ENCODE measurements at regions not wholly inside any gene's neighbourhood (a gene's known extent, or its start where the extent isn't known, plus 50 kb on each side); places are given as distances from the start of the nearest gene placed in this dataset.

DNA sequence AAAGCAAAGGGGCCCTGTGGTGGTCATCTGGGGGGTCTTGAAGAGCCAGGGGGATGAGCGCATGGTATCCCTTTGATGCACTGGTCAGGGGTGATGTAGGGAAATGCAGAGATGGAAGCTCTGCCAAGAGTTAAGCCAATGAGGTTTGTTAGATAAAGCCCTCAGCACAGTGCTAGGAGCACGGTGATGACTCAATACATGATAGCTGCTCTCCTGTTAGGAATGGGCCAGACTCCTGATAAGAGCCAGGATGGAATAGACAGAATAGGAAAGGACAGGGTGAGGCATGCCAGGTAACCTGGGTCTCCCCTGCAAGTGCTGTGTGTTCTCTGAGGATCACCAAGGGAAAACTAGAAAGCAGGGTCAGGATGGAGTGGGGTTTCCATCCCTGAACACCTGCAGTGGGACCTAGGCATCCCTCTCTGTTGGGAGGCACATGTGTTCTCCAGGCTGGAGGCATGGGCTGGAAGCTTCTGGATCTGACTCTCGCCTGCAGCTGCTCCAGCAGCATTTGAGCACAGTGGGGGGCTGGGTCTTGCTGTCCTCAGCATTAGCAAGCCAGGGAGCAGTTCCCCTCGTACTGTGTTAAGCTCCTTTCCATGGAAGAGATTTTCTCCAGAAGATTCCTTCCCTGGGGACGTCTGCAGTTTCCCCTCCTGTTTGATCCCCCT is 71.8 kb upstream of the TIAM2 start:
- H3K4me3 ChIP-seq, result no peak overlapping the region
- intact Hi-C loops (cut with micrococcal nuclease), result no loop called here
- H3K9ac ChIP-seq (ENCODE audit: insufficient read depth in 1 of 2, low read depth in 2 of 2, low read length in 2 of 2), result no peak overlapping the region
- FAIRE-seq (peak; percentile 19), ATAC-seq (peak; percentile 69), DNase-seq (ENCODE audit: extremely low read depth in 1 of 4, low spot score in 3 of 4) (peak in 1 of 4 experiments; percentile 22)
- 0 out of 2 replicates have a peak, but pooled peaks cover 7% of the 10 kb centered on the region for H4K20me1 ChIP-seq (replicated peaks; ENCODE audit: control insufficient read depth, insufficient read depth, low read length)
- H3K36me3 ChIP-seq (ENCODE audit: control insufficient read depth, insufficient read depth, low read length), result no peaks in the 10 kb centered on the region
- no peak overlapping the region for H3K4me2 ChIP-seq (ENCODE audit: insufficient read depth, low read length)
- no peak overlapping the region for H3K27ac ChIP-seq (ENCODE audit: extremely low read depth, low read depth, low read length)
- no peaks in the 10 kb centered on the region for H3K4me1 ChIP-seq (replicated peaks in 1 of 2; ENCODE audit: control insufficient read depth in 2 of 2, insufficient read depth in 2 of 2, low read length in 2 of 2)
- no peak overlapping the region for H2AFZ ChIP-seq (ENCODE audit: low read depth, low read length)
- ChIA-PET CTCF (ENCODE audit: low intra/inter-chr PET ratio) (no interaction called here), POLR2A (interaction anchor here (1.4 kb wide), 1 partner anchor 10 kb away, joined by 5 read pairs; no protein-coding TSS in a partner anchor)
- WGBS (ENCODE audit: insufficient coverage, low coverage, missing lambda C conversion rate), result 13% methylated on average over 5 of the region's 5 CpGs
- no peaks in the 10 kb centered on the region for H3K9me3 ChIP-seq (replicated peaks; ENCODE audit: control insufficient read depth, insufficient read depth, low read depth, low read length)
- H3K79me2 ChIP-seq (ENCODE audit: control insufficient read depth, insufficient read depth, low read length), result no peaks in the 10 kb centered on the region
- TF ChIP-seq ARID1B (IDR thresholded peaks at IDR 0.05), result peak; percentile 17; the same call in 1 of the 2 replicates
- no peak for TF ChIP-seq MYBL2 (IDR thresholded peaks at IDR 0.05; ENCODE audit: low read depth)
- TF ChIP-seq MYBL2 (CRISPR knock-in tag; IDR thresholded peaks at IDR 0.05; ENCODE audit: borderline replicate concordance), result no peak
- TF ChIP-seq, protein P1, sequence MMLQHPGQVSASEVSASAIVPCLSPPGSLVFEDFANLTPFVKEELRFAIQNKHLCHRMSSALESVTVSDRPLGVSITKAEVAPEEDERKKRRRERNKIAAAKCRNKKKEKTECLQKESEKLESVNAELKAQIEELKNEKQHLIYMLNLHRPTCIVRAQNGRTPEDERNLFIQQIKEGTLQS (IDR thresholded peaks at IDR 0.05), result peak; percentile 64; the same call in 1 of the 2 replicates
- TF ChIP-seq, protein P1 (CRISPR knock-in tag; conservative IDR thresholded peaks at IDR 0.05), result no peak
- TF ChIP-seq, protein P2, sequence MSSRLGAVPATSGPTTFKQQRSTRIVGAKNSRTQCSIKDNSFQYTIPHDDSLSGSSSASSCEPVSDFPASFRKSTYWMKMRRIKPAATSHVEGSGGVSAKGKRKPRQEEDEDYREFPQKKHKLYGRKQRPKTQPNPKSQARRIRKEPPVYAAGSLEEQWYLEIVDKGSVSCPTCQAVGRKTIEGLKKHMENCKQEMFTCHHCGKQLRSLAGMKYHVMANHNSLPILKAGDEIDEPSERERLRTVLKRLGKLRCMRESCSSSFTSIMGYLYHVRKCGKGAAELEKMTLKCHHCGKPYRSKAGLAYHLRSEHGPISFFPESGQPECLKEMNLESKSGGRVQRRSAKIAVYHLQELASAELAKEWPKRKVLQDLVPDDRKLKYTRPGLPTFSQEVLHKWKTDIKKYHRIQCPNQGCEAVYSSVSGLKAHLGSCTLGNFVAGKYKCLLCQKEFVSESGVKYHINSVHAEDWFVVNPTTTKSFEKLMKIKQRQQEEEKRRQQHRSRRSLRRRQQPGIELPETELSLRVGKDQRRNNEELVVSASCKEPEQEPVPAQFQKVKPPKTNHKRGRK (tag; IDR thresholded peaks at IDR 0.05), result no peak
- peak; percentile 59 for TF ChIP-seq FOSL1 (tag; conservative IDR thresholded peaks at IDR 0.05)
- TF ChIP-seq, protein P3, sequence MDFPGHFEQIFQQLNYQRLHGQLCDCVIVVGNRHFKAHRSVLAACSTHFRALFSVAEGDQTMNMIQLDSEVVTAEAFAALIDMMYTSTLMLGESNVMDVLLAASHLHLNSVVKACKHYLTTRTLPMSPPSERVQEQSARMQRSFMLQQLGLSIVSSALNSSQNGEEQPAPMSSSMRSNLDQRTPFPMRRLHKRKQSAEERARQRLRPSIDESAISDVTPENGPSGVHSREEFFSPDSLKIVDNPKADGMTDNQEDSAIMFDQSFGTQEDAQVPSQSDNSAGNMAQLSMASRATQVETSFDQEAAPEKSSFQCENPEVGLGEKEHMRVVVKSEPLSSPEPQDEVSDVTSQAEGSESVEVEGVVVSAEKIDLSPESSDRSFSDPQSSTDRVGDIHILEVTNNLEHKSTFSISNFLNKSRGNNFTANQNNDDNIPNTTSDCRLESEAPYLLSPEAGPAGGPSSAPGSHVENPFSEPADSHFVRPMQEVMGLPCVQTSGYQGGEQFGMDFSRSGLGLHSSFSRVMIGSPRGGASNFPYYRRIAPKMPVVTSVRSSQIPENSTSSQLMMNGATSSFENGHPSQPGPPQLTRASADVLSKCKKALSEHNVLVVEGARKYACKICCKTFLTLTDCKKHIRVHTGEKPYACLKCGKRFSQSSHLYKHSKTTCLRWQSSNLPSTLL (IDR thresholded peaks at IDR 0.05), result no peak
- 0 out of 2 replicates have a peak, but pooled peaks have one; percentile 26 for TF ChIP-seq CBFA2T3 (IDR thresholded peaks at IDR 0.05)
- peak; percentile 32; the same call in 1 of the 2 replicates for TF ChIP-seq ZNF263 (CRISPR knock-in tag; IDR thresholded peaks at IDR 0.05; ENCODE audit: borderline replicate concordance)
- TF ChIP-seq JUND (IDR thresholded peaks at IDR 0.05; ENCODE audit: borderline replicate concordance, low read depth, low read length), result peak; percentile 69; the same call in 1 of the 2 replicates
- peak; percentile 67; the same call in 1 of the 3 replicates for TF ChIP-seq JUND (tag; IDR thresholded peaks at IDR 0.05; ENCODE audit: borderline replicate concordance, low read depth, low read length)
- TF ChIP-seq CTBP1 (IDR thresholded peaks at IDR 0.05; ENCODE audit: borderline replicate concordance), result peak; percentile 49; the same call in 1 of the 2 replicates
- no peak for TF ChIP-seq PHF8 (IDR thresholded peaks at IDR 0.05; ENCODE audit: borderline replicate concordance, low read length)
- TF ChIP-seq NCOR1 (IDR thresholded peaks at IDR 0.05), result no peak
- BruUV-seq (replicated peaks), result no TSS peak
- H3K27me3 ChIP-seq (ENCODE audit: control insufficient read depth in 2 of 2, insufficient read depth in 2 of 2, low read length in 2 of 2), result peaks cover 0 to 6% of the 10 kb centered on the region in 2 experiments; a peak in 1 of 5 replicates
- in situ Hi-C loops (cut with MboI), result no loop called here
- H3K9me1 ChIP-seq (ENCODE audit: control insufficient read depth, insufficient read depth, low read length), result no peaks in the 10 kb centered on the region

Measured in K562 (cell line).